ENCODE measurements at regions not wholly inside any gene's neighbourhood (a gene's known extent, or its start where the extent isn't known, plus 50 kb on each side); places are given as distances from the start of the nearest gene placed in this dataset.
A peak's percentile ranks its signal among the peaks of the same experiment; 100 is the strongest.

- no peak overlapping the region for H3K27ac ChIP-seq
- H3K4me3 ChIP-seq (replicated peaks in 1 of 3) = no peak overlapping the region
- no peaks in the 10 kb centered on the region for H3K27me3 ChIP-seq
- intact Hi-C loops (cut with DNase I) = no loop called here
- no peaks in the 10 kb centered on the region for H3K9me3 ChIP-seq
- H3K36me3 ChIP-seq = no peaks in the 10 kb centered on the region
- TF ChIP-seq POLR2A (IDR thresholded peaks at IDR 0.05) (no peak), CTCF (IDR thresholded peaks at IDR 0.05) (no peak)
- no peaks in the 10 kb centered on the region for H3K4me1 ChIP-seq
- DNase-seq = no peak
- WGBS, 2 donors = 88 to 97% methylated on average over 2 of the region's 2 CpGs
These were observed 66.5 kb downstream of the COX7C start for GRCh38 chr5:86684222-86684621.

- TF ChIP-seq POLR2A (IDR thresholded peaks at IDR 0.05) (no peak), CTCF (IDR thresholded peaks at IDR 0.05) (no peak)
- Histone ChIP-seq H3K27ac (no peak overlapping the region), H3K27me3 (no peaks in the 10 kb centered on the region), H3K4me3 (replicated peaks in 1 of 3) (no peak overlapping the region), H3K36me3 (no peaks in the 10 kb centered on the region), H3K9me3 (no peaks in the 10 kb centered on the region), H3K4me1 (no peaks in the 10 kb centered on the region)
- intact Hi-C loops (cut with DNase I) = no loop called here
- no peak for DNase-seq
- 41 to 64% methylated on average over 1 of the region's 1 CpG for whole genome bisulfite sequencing, 2 donors
These were observed 68.3 kb downstream of the COX7C start for GRCh38 chr5:86686046-86686445.

- TF ChIP-seq CTCF (IDR thresholded peaks at IDR 0.05) (no peak), POLR2A (IDR thresholded peaks at IDR 0.05) (no peak)
- intact Hi-C loops (cut with DNase I) = no loop called here
These were observed 70.7 kb downstream of the COX7C start for GRCh38 chr5:86688406-86688805.

GRCh38 chr5:86689103-86689729 lies 71.5 kb downstream of the COX7C start:
- no peaks in the 10 kb centered on the region for H3K9me3 ChIP-seq
- no peaks in the 10 kb centered on the region for H3K4me1 ChIP-seq
- no peak overlapping the region for H3K4me3 ChIP-seq (replicated peaks in 1 of 3)
- H3K36me3 ChIP-seq = no peaks in the 10 kb centered on the region
- no peak overlapping the region for H3K27ac ChIP-seq
- no peaks in the 10 kb centered on the region for H3K27me3 ChIP-seq
- intact Hi-C loops (cut with DNase I) = no loop called here
- WGBS, 2 donors = 88 to 89% methylated on average over 1 of the region's 1 CpG
- no peak for DNase-seq
- TF ChIP-seq POLR2A (IDR thresholded peaks at IDR 0.05) = no peak
- TF ChIP-seq CTCF (IDR thresholded peaks at IDR 0.05) = no peak

More at GRCh38 chr5:86688406-86688805, 70.7 kb downstream of the COX7C start:
- Histone ChIP-seq H3K4me1 (no peaks in the 10 kb centered on the region), H3K27me3 (no peaks in the 10 kb centered on the region), H3K27ac (no peak overlapping the region), H3K4me3 (replicated peaks in 1 of 3) (no peak overlapping the region), H3K36me3 (no peaks in the 10 kb centered on the region), H3K9me3 (no peaks in the 10 kb centered on the region)
- WGBS, 2 donors = 65 to 71% methylated on average over 2 of the region's 2 CpGs
- DNase-seq = no peak

- DNase-seq = peak; percentile 7 to 16
- no peak for TF ChIP-seq CTCF (IDR thresholded peaks at IDR 0.05)
- TF ChIP-seq POLR2A (IDR thresholded peaks at IDR 0.05) = no peak
- Histone ChIP-seq H3K27ac (no peak overlapping the region), H3K36me3 (no peaks in the 10 kb centered on the region), H3K9me3 (no peaks in the 10 kb centered on the region), H3K4me3 (replicated peaks in 1 of 3) (no peak overlapping the region), H3K4me1 (peaks cover 3 to 6% of the 10 kb centered on the region in 2 donors), H3K27me3 (no peaks in the 10 kb centered on the region)
- WGBS, 2 donors = 15 to 16% methylated on average over 1 of the region's 1 CpG
- intact Hi-C loops (cut with DNase I) = no loop called here
These were observed 91.6 kb downstream of the COX7C start for GRCh38 chr5:86709157-86709881.

Data from thyroid gland (tissue), 4 donors.